Activated CD4-positive, alpha-beta T cell treated with anti-CD3 and anti-CD28 coated beads for 36 hours (primary cell): ENCODE measurements at regions not wholly inside any gene's neighbourhood (a gene's known extent, or its start where the extent isn't known, plus 50 kb on each side); places are given as distances from the start of the nearest gene placed in this dataset.
"Not testable (repeated sequence)": the region's sequence is repeated elsewhere in the genome, so short reads cannot be mapped to it uniquely, and the experiment has no call there.

Source experiments
- ATAC-seq: fragments of 200-7000 bp; cut with Tn5 transposase; one replicate; pipeline ENCODE4 v1.10.0; 2021; ENCODE audit warnings: mild to moderate bottlenecking, moderate library complexity
- CTCF ChIA-PET: fragments of 350-600 bp; sonication (Branson Sonifier 250); formaldehyde crosslinking; loops from one replicate; lab custom pipeline; 2021; ENCODE audit warnings: antibody characterized with exemption; lab: Charles Lee
- POLR2A ChIA-PET: fragments of 350-600 bp; sonication (Branson Sonifier 250); formaldehyde crosslinking; loops from one replicate; lab custom pipeline; 2021; ENCODE audit warnings: antibody characterized with exemption, inconsistent platforms; lab: Charles Lee
- DNase-seq: peaks from one replicate; pipeline ENCODE4 v3.0.0-alpha.2; 2020
- H3K27ac Mint-ChIP-seq: one replicate; pipeline ENCODE4 v1.8.0; 2021; ENCODE audit warnings: mixed read lengths
- H3K27me3 Mint-ChIP-seq: one replicate; pipeline ENCODE4 v1.8.0; 2021; ENCODE audit warnings: mixed read lengths
- H3K36me3 Mint-ChIP-seq: one replicate; pipeline ENCODE4 v1.8.0; 2021; ENCODE audit warnings: low read depth, mixed read lengths
- H3K4me1 Mint-ChIP-seq: one replicate; pipeline ENCODE4 v1.8.0; 2021; ENCODE audit warnings: mixed read lengths
- H3K4me3 Mint-ChIP-seq: one replicate; pipeline ENCODE4 v1.8.0; 2021; ENCODE audit warnings: mild to moderate bottlenecking, moderate library complexity, mixed read lengths
- H3K9me3 Mint-ChIP-seq: one replicate; pipeline ENCODE4 v1.8.0; 2021; ENCODE audit warnings: low read depth, mixed read lengths
- intact Hi-C, 2 experiments: fragments of 100-400 bp; cut with DNase I in 1 of 2; cut with micrococcal nuclease in 1 of 2; formaldehyde crosslinking; loops; one replicate each; pipeline versions ENCODE4 v1.14.2 to v1.15.1; 2022 to 2024; cut with DNase I, micrococcal nuclease

DNA sequence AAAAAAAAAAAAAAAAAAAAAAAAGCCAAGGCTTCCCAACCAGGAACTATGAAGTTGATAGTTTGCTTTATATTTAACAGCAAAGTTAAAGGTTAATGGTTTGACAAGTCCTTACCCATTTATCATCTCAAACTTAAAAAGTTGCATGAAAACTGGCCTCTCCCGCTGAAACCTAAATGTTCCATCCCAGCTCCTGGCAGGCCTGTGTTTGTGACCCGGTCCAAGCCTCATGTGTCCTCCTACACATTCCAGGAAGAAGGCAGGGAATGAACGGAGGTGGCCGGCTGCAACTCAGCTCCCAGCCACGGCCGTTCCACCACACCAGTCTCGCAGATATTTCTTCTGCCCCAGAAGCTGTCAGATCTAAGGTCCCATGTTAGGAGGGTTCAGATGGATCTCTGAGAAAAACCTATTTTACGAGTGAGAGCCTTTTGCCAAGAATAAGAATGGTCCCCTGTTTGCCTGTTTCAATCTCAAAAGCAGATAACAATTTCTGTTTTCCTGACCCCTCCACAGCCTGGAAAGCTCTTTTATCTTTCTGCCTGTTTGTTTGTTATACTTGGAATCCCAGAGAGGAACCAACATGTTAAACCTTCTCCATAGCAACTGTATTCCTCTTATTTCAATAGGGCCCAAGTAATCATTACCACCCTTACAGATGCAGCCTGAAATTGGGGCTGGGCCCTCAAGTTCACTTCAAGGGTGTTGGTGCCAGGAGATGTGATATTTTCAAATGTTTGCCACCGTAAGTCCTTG is 56.5 kb downstream of the KCTD12 start:
- no peak for ATAC-seq
- CTCF ChIA-PET = interaction anchor here (0.7 to 2.4 kb wide), 3 partner anchors 56 to 1251 kb away, joined by 3 to 8 read pairs (median 3); partner anchors contain the start of gene KCTD12

GRCh38 chr13:76828316-76828741 is 57.9 kb downstream of the KCTD12 start:
- Mint-ChIP-seq H3K4me1 (peaks cover 6% of the 10 kb centered on the region), H3K9me3 (no peaks in the 10 kb centered on the region), H3K27me3 (peaks cover 3% of the 10 kb centered on the region), H3K36me3 (no peaks in the 10 kb centered on the region), H3K27ac (no peak overlapping the region), H3K4me3 (no peak overlapping the region)
- ChIA-PET POLR2A (interaction anchor here (0.6 kb wide), 1 partner anchor 51 kb away, joined by 6 read pairs; no protein-coding TSS in a partner anchor), CTCF (interaction anchor here (1.4 to 2.4 kb wide), 2 partner anchors 57 to 73 kb away, joined by 3 to 8 read pairs; partner anchors contain the start of gene KCTD12)
- DNase-seq (peak; percentile 34), ATAC-seq (peak; percentile 95)
- intact Hi-C loops = loop anchor here (1.0 to 10.0 kb wide), 3 partner anchors 54 to 156 kb away; partner anchors contain the start of gene KCTD12 (in 1 of the 2)

More for the DNA sequence above, 56.5 kb downstream of the KCTD12 start:
- no peaks in the 10 kb centered on the region for H3K9me3 Mint-ChIP-seq
- H3K36me3 Mint-ChIP-seq = no peaks in the 10 kb centered on the region
- DNase-seq = no peak
- intact Hi-C loops = loop anchor here in 1 of 2 experiments (5.0 to 10.0 kb wide), 2 partner anchors 53 to 155 kb away; no protein-coding TSS in a partner anchor
- no peak overlapping the region for H3K4me3 Mint-ChIP-seq
- POLR2A ChIA-PET = no interaction called here
- peaks cover 3% of the 10 kb centered on the region for H3K27me3 Mint-ChIP-seq
- peaks cover 6% of the 10 kb centered on the region for H3K4me1 Mint-ChIP-seq
- H3K27ac Mint-ChIP-seq = no peak overlapping the region

DNA sequence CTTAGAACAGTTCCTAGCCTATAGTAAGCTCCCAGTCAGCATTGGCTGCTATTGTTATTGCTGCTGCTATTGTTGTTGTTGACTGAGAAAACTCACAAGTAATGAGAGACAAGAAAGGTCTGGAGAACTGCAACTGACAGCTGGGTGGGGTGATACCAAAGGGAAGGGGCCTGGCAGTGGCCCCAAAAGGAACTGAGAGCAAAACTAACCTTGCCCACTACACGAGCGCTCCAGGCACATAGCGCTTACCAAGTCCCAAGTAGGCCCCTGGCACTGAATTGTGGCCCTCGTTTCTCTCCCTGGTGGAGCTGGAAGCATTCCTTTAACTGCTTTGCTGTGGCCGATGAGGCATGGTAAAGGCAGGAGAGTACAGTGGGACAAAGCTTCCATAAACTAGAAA is 59.7 kb downstream of the KCTD12 start:
- ChIA-PET CTCF (interaction anchor here (0.6 kb wide), 2 partner anchors 782 to 1740 kb away, joined by 3 read pairs; no protein-coding TSS in a partner anchor), POLR2A (no interaction called here)
- intact Hi-C loops = loop anchor here in 1 of 2 experiments (5.0 to 10.0 kb wide), 2 partner anchors 56 to 158 kb away; no protein-coding TSS in a partner anchor
- H3K4me3 Mint-ChIP-seq = no peak overlapping the region
- no peak for DNase-seq
- H3K4me1 Mint-ChIP-seq = peaks cover 6% of the 10 kb centered on the region
- H3K9me3 Mint-ChIP-seq = no peaks in the 10 kb centered on the region
- no peak overlapping the region for H3K27ac Mint-ChIP-seq
- no peak for ATAC-seq
- H3K27me3 Mint-ChIP-seq = peaks cover 1% of the 10 kb centered on the region
- H3K36me3 Mint-ChIP-seq = no peaks in the 10 kb centered on the region

DNA sequence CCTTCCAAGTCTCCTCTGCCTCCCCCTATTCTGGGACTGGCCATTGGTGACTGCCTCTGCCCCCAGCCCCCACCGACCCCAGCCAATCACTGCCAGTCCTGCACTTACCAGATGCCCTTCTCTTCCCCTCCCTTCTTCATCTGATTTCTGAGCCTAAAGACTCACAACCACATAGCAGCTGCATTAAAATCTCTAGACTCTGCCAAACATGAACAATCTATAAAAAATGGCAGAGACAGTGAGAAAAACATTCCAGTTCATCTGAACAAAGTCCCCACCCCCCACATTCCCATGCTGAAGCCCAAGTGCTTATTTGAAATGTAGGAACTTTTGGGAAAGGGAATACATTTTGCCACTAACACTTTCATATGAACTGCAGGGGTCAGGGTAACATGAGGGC is 60.8 kb downstream of the KCTD12 start:
- no peaks in the 10 kb centered on the region for H3K36me3 Mint-ChIP-seq
- H3K4me3 Mint-ChIP-seq = no peak overlapping the region
- H3K4me1 Mint-ChIP-seq = peaks cover 6% of the 10 kb centered on the region
- no peak for DNase-seq
- H3K27me3 Mint-ChIP-seq = no peaks in the 10 kb centered on the region
- intact Hi-C loops = loop anchor here in 1 of 2 experiments (5.0 to 10.0 kb wide), 2 partner anchors 57 to 159 kb away; no protein-coding TSS in a partner anchor
- no peaks in the 10 kb centered on the region for H3K9me3 Mint-ChIP-seq
- no peak for ATAC-seq
- ChIA-PET CTCF (interaction anchor here (0.9 kb wide), 1 partner anchor 8 kb away, joined by 4 read pairs; no protein-coding TSS in a partner anchor), POLR2A (no interaction called here)
- H3K27ac Mint-ChIP-seq = no peak overlapping the region

DNA sequence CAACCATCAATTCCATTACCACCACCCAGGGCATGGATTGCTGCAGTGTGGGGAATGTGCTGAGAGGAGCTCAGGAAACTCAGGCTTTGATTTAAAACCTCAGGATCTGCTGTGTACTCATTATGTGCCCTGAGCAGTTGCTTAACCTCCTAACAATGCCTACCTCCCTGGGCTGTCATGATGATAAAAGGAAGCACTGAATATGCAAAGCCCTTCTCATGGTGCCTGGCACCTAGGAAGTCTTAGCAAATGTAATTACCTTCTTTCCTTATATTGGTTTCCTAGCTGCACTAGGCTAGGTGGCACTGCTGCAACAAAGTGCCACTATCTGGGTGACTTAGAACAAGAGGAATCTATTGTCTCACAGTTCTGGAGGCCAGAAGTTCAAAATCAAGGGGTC is 62.2 kb downstream of the KCTD12 start:
- H3K4me1 Mint-ChIP-seq = peaks cover 6% of the 10 kb centered on the region
- no peak overlapping the region for H3K27ac Mint-ChIP-seq
- no peaks in the 10 kb centered on the region for H3K9me3 Mint-ChIP-seq
- DNase-seq (no peak), ATAC-seq (no peak)
- no peaks in the 10 kb centered on the region for H3K36me3 Mint-ChIP-seq
- ChIA-PET POLR2A (no interaction called here), CTCF (interaction anchor here (0.7 to 1.5 kb wide), 3 partner anchors 38 to 166 kb away, joined by 3 to 5 read pairs (median 3); no protein-coding TSS in a partner anchor)
- intact Hi-C loops = loop anchor here (2.0 to 10.0 kb wide), 2 partner anchors 155 to 161 kb away; no protein-coding TSS in a partner anchor
- H3K27me3 Mint-ChIP-seq = no peaks in the 10 kb centered on the region
- no peak overlapping the region for H3K4me3 Mint-ChIP-seq

GRCh38 chr13:76822698-76823267 is 63.4 kb downstream of the KCTD12 start:
- DNase-seq (peak; percentile 10), ATAC-seq (peak; percentile 88)
- ChIA-PET CTCF (interaction anchor here (0.7 to 2.3 kb wide), 8 partner anchors 17 to 437 kb away, joined by 3 to 13 read pairs (median 4); no protein-coding TSS in a partner anchor), POLR2A (no interaction called here)
- H3K27ac Mint-ChIP-seq = no peak overlapping the region
- H3K27me3 Mint-ChIP-seq = peaks cover 2% of the 10 kb centered on the region
- intact Hi-C loops = loop anchor here (1.0 to 10.0 kb wide), 3 partner anchors 81 to 162 kb away; no protein-coding TSS in a partner anchor
- H3K4me3 Mint-ChIP-seq = no peak overlapping the region
- H3K4me1 Mint-ChIP-seq = no peaks in the 10 kb centered on the region
- no peaks in the 10 kb centered on the region for H3K36me3 Mint-ChIP-seq
- H3K9me3 Mint-ChIP-seq = no peaks in the 10 kb centered on the region

GRCh38 chr13:76821222-76821621 is 65.0 kb downstream of the KCTD12 start:
- not testable (repeated sequence) for H3K9me3 Mint-ChIP-seq

GRCh38 chr13:76820759-76821158 is 65.4 kb downstream of the KCTD12 start:
- ATAC-seq (no peak), DNase-seq (no peak)
- CTCF ChIA-PET = no interaction called here
- Mint-ChIP-seq H3K27me3 (peaks cover 13% of the 10 kb centered on the region), H3K36me3 (no peaks in the 10 kb centered on the region), H3K4me3 (no peak overlapping the region), H3K27ac (no peak overlapping the region), H3K9me3 (no peaks in the 10 kb centered on the region), H3K4me1 (peaks cover 3% of the 10 kb centered on the region)
- intact Hi-C loops = loop anchor here in 1 of 2 experiments (10.0 kb wide), 1 partner anchor 164 kb away; no protein-coding TSS in a partner anchor
- POLR2A ChIA-PET = interaction anchor here (0.7 kb wide), 1 partner anchor 101 kb away, joined by 4 read pairs; no protein-coding TSS in a partner anchor

More at GRCh38 chr13:76821222-76821621, 65.0 kb downstream of the KCTD12 start:
- H3K36me3 Mint-ChIP-seq, POLR2A ChIA-PET, H3K27me3 Mint-ChIP-seq, H3K4me1 Mint-ChIP-seq, H3K4me3 Mint-ChIP-seq, ATAC-seq, DNase-seq, H3K27ac Mint-ChIP-seq: not testable (repeated sequence)
- intact Hi-C loops = loop anchor here in 1 of 2 experiments (10.0 kb wide), 1 partner anchor 164 kb away; no protein-coding TSS in a partner anchor
- CTCF ChIA-PET = interaction anchor here (2.3 kb wide), 1 partner anchor 83 kb away, joined by 13 read pairs; no protein-coding TSS in a partner anchor

GRCh38 chr13:76816394-76816793 is 69.8 kb downstream of the KCTD12 start:
- no peaks in the 10 kb centered on the region for H3K9me3 Mint-ChIP-seq
- no peaks in the 10 kb centered on the region for H3K36me3 Mint-ChIP-seq
- no peak overlapping the region for H3K4me3 Mint-ChIP-seq
- ChIA-PET CTCF (interaction anchor here (1.1 kb wide), 1 partner anchor 86 kb away, joined by 3 read pairs; no protein-coding TSS in a partner anchor), POLR2A (interaction anchor here (0.5 kb wide), 1 partner anchor 570 kb away, joined by 4 read pairs; no protein-coding TSS in a partner anchor)
- peak; percentile 33 for DNase-seq
- peak; percentile 60 for ATAC-seq
- H3K4me1 Mint-ChIP-seq = peaks cover 3% of the 10 kb centered on the region
- no peak overlapping the region for H3K27ac Mint-ChIP-seq
- H3K27me3 Mint-ChIP-seq = peaks cover 20% of the 10 kb centered on the region
- intact Hi-C loops = no loop called here

- no peaks in the 10 kb centered on the region for H3K9me3 Mint-ChIP-seq
- H3K4me3 Mint-ChIP-seq = no peak overlapping the region
- no peak overlapping the region for H3K27ac Mint-ChIP-seq
- H3K4me1 Mint-ChIP-seq = peaks cover 3% of the 10 kb centered on the region
- POLR2A ChIA-PET = no interaction called here
- H3K36me3 Mint-ChIP-seq = no peaks in the 10 kb centered on the region
- ATAC-seq (no peak), DNase-seq (no peak)
- intact Hi-C loops = no loop called here
- CTCF ChIA-PET = no interaction called here
- peaks cover 22% of the 10 kb centered on the region for H3K27me3 Mint-ChIP-seq
These were observed 70.9 kb downstream of the KCTD12 start for GRCh38 chr13:76815344-76815743.

DNA sequence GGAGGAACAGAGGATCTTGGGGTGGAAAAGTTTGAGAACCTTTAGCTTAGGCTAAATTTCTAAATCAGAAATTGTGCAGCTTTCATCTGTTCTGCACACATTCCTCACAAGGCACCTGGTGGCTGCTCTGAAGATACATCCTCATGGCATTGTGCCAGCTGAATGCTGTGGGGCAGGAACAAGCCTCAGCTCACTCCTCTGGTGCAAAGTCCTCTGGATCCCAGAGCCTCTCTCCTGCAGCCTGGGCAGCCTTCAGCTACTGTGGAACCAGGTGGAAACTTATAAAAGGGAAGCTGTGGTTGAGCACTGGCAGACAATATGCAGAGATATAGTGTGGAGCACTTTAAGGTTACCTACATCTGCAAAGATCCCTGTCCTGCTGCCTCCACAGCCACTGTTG is 72.3 kb downstream of the KCTD12 start:
- POLR2A ChIA-PET = no interaction called here
- peaks cover 6% of the 10 kb centered on the region for H3K9me3 Mint-ChIP-seq
- ATAC-seq (no peak), DNase-seq (no peak)
- no peak overlapping the region for H3K27ac Mint-ChIP-seq
- intact Hi-C loops = no loop called here
- H3K4me1 Mint-ChIP-seq = peaks cover 3% of the 10 kb centered on the region
- peaks cover 22% of the 10 kb centered on the region for H3K27me3 Mint-ChIP-seq
- CTCF ChIA-PET = no interaction called here
- no peak overlapping the region for H3K4me3 Mint-ChIP-seq
- no peaks in the 10 kb centered on the region for H3K36me3 Mint-ChIP-seq
